NCI-H82 (cell line): ENCODE measurements at regions not wholly inside any gene's neighbourhood (a gene's known extent, or its start where the extent isn't known, plus 50 kb on each side); places are given as distances from the start of the nearest gene placed in this dataset.
A peak's percentile ranks its signal among the peaks of the same experiment; 100 is the strongest.
"Not testable (repeated sequence)": the region's sequence is repeated elsewhere in the genome, so short reads cannot be mapped to it uniquely, and the experiment has no call there.

ENCODE experiments used
- DNase-seq: peaks from one replicate; lab custom pipeline; 2025; lab: John Stamatoyannopoulos, UW

GRCh38 chr4:27947302-27947701, 1086.7 kb downstream of the STIM2 start:
- DNase-seq: no peak

- no peak for DNase-seq
Measured at GRCh38 chr4:27964095-27964494, 1103.5 kb downstream of the STIM2 start.

GRCh38 chr4:27966664-27967063, 1106.0 kb downstream of the STIM2 start:
- DNase-seq: no peak

- DNase-seq: peak; percentile 87
Measured at GRCh38 chr4:27973056-27973455, 1112.4 kb downstream of the STIM2 start.

GRCh38 chr4:27973700-27974099, 1113.1 kb downstream of the STIM2 start:
- DNase-seq: no peak

GRCh38 chr4:27974339-27974738, 1113.7 kb downstream of the STIM2 start:
- no peak for DNase-seq

- DNase-seq: not testable (repeated sequence)
Measured at GRCh38 chr4:27974881-27975280, 1114.2 kb downstream of the STIM2 start.

- DNase-seq: not testable (repeated sequence)
Measured at GRCh38 chr4:27978427-27979109, 1117.9 kb downstream of the STIM2 start.

- DNase-seq: no peak
Measured at GRCh38 chr4:27985522-27985921, 1124.9 kb downstream of the STIM2 start.

GRCh38 chr4:27986476-27986875, 1125.8 kb downstream of the STIM2 start:
- DNase-seq: no peak

GRCh38 chr4:28001698-28002097, 1141.1 kb downstream of the STIM2 start:
- no peak for DNase-seq

- no peak for DNase-seq
Measured at GRCh38 chr4:28004520-28004919, 1143.9 kb downstream of the STIM2 start.

GRCh38 chr4:28006021-28006420, 1145.4 kb downstream of the STIM2 start:
- no peak for DNase-seq

- DNase-seq: peak; percentile 56
Measured at GRCh38 chr4:28007693-28008092, 1147.1 kb downstream of the STIM2 start.

- no peak for DNase-seq
Measured at GRCh38 chr4:28009541-28009940, 1148.9 kb downstream of the STIM2 start.

- no peak for DNase-seq
Measured at GRCh38 chr4:28010577-28011240, 1150.1 kb downstream of the STIM2 start.

GRCh38 chr4:28014469-28014868, 1153.8 kb downstream of the STIM2 start:
- DNase-seq: no peak

- DNase-seq: no peak
Measured at GRCh38 chr4:28015996-28016395, 1155.4 kb downstream of the STIM2 start.

- DNase-seq: not testable (repeated sequence)
Measured at GRCh38 chr4:28038253-28038652, 1177.6 kb downstream of the STIM2 start.

GRCh38 chr4:28062562-28062961, 1201.9 kb downstream of the STIM2 start:
- no peak for DNase-seq

GRCh38 chr4:28073860-28074555, 1213.4 kb downstream of the STIM2 start:
- peak; percentile 2 for DNase-seq

GRCh38 chr4:28075401-28075956, 1214.8 kb downstream of the STIM2 start:
- DNase-seq: no peak

- DNase-seq: not testable (repeated sequence)
Measured at GRCh38 chr4:28077203-28077602, 1216.6 kb downstream of the STIM2 start.
